NCI-H128 (cell line): ENCODE measurements at regions not wholly inside any gene's neighbourhood (a gene's known extent, or its start where the extent isn't known, plus 50 kb on each side); places are given as distances from the start of the nearest gene placed in this dataset.

Experiments
- DNase-seq: peaks from one replicate; lab custom pipeline; 2025; ENCODE audit not compliant: unreplicated experiment; lab: John Stamatoyannopoulos, UW

GRCh38 chr16:65445313-65446260 lies 323.7 kb upstream of the CDH11 start:
- DNase-seq, result no peak

GRCh38 chr16:65441501-65441900 lies 319.6 kb upstream of the CDH11 start:
- no peak for DNase-seq

GRCh38 chr16:65429504-65430181 lies 307.8 kb upstream of the CDH11 start:
- DNase-seq, result no peak

GRCh38 chr16:65426484-65426883 lies 304.6 kb upstream of the CDH11 start:
- DNase-seq, result no peak

- DNase-seq, result no peak
Measured at GRCh38 chr16:65422934-65423333, 301.1 kb upstream of the CDH11 start.

GRCh38 chr16:65421596-65421995 lies 299.7 kb upstream of the CDH11 start:
- DNase-seq, result no peak

- DNase-seq, result no peak
Measured at GRCh38 chr16:65418435-65418834, 296.6 kb upstream of the CDH11 start.

- no peak for DNase-seq
Measured at GRCh38 chr16:65415460-65415859, 293.6 kb upstream of the CDH11 start.

- no peak for DNase-seq
Measured at GRCh38 chr16:65414284-65414984, 292.6 kb upstream of the CDH11 start.

GRCh38 chr16:65413861-65414260 lies 292.0 kb upstream of the CDH11 start:
- DNase-seq, result no peak

- no peak for DNase-seq
Measured at GRCh38 chr16:65410801-65411200, 288.9 kb upstream of the CDH11 start.

GRCh38 chr16:65409510-65409909 lies 287.6 kb upstream of the CDH11 start:
- no peak for DNase-seq

GRCh38 chr16:65406933-65407332 lies 285.1 kb upstream of the CDH11 start:
- no peak for DNase-seq

- no peak for DNase-seq
Measured at GRCh38 chr16:65406116-65406515, 284.3 kb upstream of the CDH11 start.

- DNase-seq, result no peak
Measured at GRCh38 chr16:65394281-65394680, 272.4 kb upstream of the CDH11 start.

- no peak for DNase-seq
Measured at GRCh38 chr16:65392806-65393565, 271.1 kb upstream of the CDH11 start.

GRCh38 chr16:65388592-65388991 lies 266.7 kb upstream of the CDH11 start:
- DNase-seq, result no peak

GRCh38 chr16:65386672-65387071 lies 264.8 kb upstream of the CDH11 start:
- no peak for DNase-seq

- DNase-seq, result no peak
Measured at GRCh38 chr16:65384441-65384840, 262.6 kb upstream of the CDH11 start.

- DNase-seq, result no peak
Measured at GRCh38 chr16:65377195-65377594, 255.3 kb upstream of the CDH11 start.

GRCh38 chr16:65376601-65377000 lies 254.7 kb upstream of the CDH11 start:
- no peak for DNase-seq
